ENCODE measurements at regions not wholly inside any gene's neighbourhood (a gene's known extent, or its start where the extent isn't known, plus 50 kb on each side); places are given as distances from the start of the nearest gene placed in this dataset.

- no peak for DNase-seq (ENCODE audit: insufficient read length, low spot score, missing footprints)
- no peak overlapping the region for H2AFZ ChIP-seq (ENCODE audit: low read length)
- no peaks in the 10 kb centered on the region for H3K27me3 ChIP-seq (ENCODE audit: insufficient read depth, low read length)
- no peak overlapping the region for H3K27ac ChIP-seq (ENCODE audit: low read depth, low read length)
- TF ChIP-seq CTCF (IDR thresholded peaks at IDR 0.05; ENCODE audit: extremely low read depth, low read depth, low read length), result no peak
- H4K20me1 ChIP-seq (ENCODE audit: insufficient read depth, low read length), result no peaks in the 10 kb centered on the region
- no peak overlapping the region for H3K4me2 ChIP-seq (ENCODE audit: insufficient read depth, low read length)
- no peaks in the 10 kb centered on the region for H3K79me2 ChIP-seq (ENCODE audit: insufficient read depth, low read length)
- no peak overlapping the region for H3K4me3 ChIP-seq (ENCODE audit: insufficient read depth, low read length)
- no peaks in the 10 kb centered on the region for H3K36me3 ChIP-seq (ENCODE audit: insufficient read depth, low read length)
- H3K4me1 ChIP-seq (ENCODE audit: insufficient read depth, low read length), result peaks cover 14% of the 10 kb centered on the region
- no peaks in the 10 kb centered on the region for H3K9me3 ChIP-seq (ENCODE audit: low read depth, low read length)
Observed at GRCh38 chr10:90321132-90321816, 536.6 kb downstream of the HTR7 start.

GRCh38 chr10:90326498-90327267, 531.2 kb downstream of the HTR7 start:
- no peaks in the 10 kb centered on the region for H3K9me3 ChIP-seq (ENCODE audit: low read depth, low read length)
- peaks cover 16% of the 10 kb centered on the region for H3K4me1 ChIP-seq (ENCODE audit: insufficient read depth, low read length)
- peak overlapping the region; percentile 61 for H3K4me2 ChIP-seq (ENCODE audit: insufficient read depth, low read length)
- H2AFZ ChIP-seq (ENCODE audit: low read length), result no peak overlapping the region
- no peaks in the 10 kb centered on the region for H3K79me2 ChIP-seq (ENCODE audit: insufficient read depth, low read length)
- no peak for TF ChIP-seq CTCF (IDR thresholded peaks at IDR 0.05; ENCODE audit: extremely low read depth, low read depth, low read length)
- no peaks in the 10 kb centered on the region for H4K20me1 ChIP-seq (ENCODE audit: insufficient read depth, low read length)
- no peaks in the 10 kb centered on the region for H3K27me3 ChIP-seq (ENCODE audit: insufficient read depth, low read length)
- H3K27ac ChIP-seq (ENCODE audit: low read depth, low read length), result peak overlapping the region; percentile 76
- H3K36me3 ChIP-seq (ENCODE audit: insufficient read depth, low read length), result no peaks in the 10 kb centered on the region
- DNase-seq (ENCODE audit: insufficient read length, low spot score, missing footprints), result peak; percentile 93
- no peak overlapping the region for H3K4me3 ChIP-seq (ENCODE audit: insufficient read depth, low read length)

GRCh38 chr10:90327611-90328010, 530.2 kb downstream of the HTR7 start:
- H3K36me3 ChIP-seq (ENCODE audit: insufficient read depth, low read length), result no peaks in the 10 kb centered on the region
- no peaks in the 10 kb centered on the region for H4K20me1 ChIP-seq (ENCODE audit: insufficient read depth, low read length)
- H3K4me3 ChIP-seq (ENCODE audit: insufficient read depth, low read length), result no peak overlapping the region
- no peak for TF ChIP-seq CTCF (IDR thresholded peaks at IDR 0.05; ENCODE audit: extremely low read depth, low read depth, low read length)
- no peaks in the 10 kb centered on the region for H3K79me2 ChIP-seq (ENCODE audit: insufficient read depth, low read length)
- no peak overlapping the region for H3K27ac ChIP-seq (ENCODE audit: low read depth, low read length)
- H3K27me3 ChIP-seq (ENCODE audit: insufficient read depth, low read length), result no peaks in the 10 kb centered on the region
- peaks cover 16% of the 10 kb centered on the region for H3K4me1 ChIP-seq (ENCODE audit: insufficient read depth, low read length)
- no peak for DNase-seq (ENCODE audit: insufficient read length, low spot score, missing footprints)
- H3K9me3 ChIP-seq (ENCODE audit: low read depth, low read length), result no peaks in the 10 kb centered on the region
- H2AFZ ChIP-seq (ENCODE audit: low read length), result no peak overlapping the region
- H3K4me2 ChIP-seq (ENCODE audit: insufficient read depth, low read length), result no peak overlapping the region

GRCh38 chr10:90328459-90328858, 529.4 kb downstream of the HTR7 start:
- no peaks in the 10 kb centered on the region for H4K20me1 ChIP-seq (ENCODE audit: insufficient read depth, low read length)
- no peak overlapping the region for H3K4me3 ChIP-seq (ENCODE audit: insufficient read depth, low read length)
- H3K79me2 ChIP-seq (ENCODE audit: insufficient read depth, low read length), result no peaks in the 10 kb centered on the region
- TF ChIP-seq CTCF (IDR thresholded peaks at IDR 0.05; ENCODE audit: extremely low read depth, low read depth, low read length), result no peak
- H3K4me2 ChIP-seq (ENCODE audit: insufficient read depth, low read length), result no peak overlapping the region
- peaks cover 16% of the 10 kb centered on the region for H3K4me1 ChIP-seq (ENCODE audit: insufficient read depth, low read length)
- DNase-seq (ENCODE audit: insufficient read length, low spot score, missing footprints), result no peak
- H3K27me3 ChIP-seq (ENCODE audit: insufficient read depth, low read length), result no peaks in the 10 kb centered on the region
- no peak overlapping the region for H3K27ac ChIP-seq (ENCODE audit: low read depth, low read length)
- no peaks in the 10 kb centered on the region for H3K36me3 ChIP-seq (ENCODE audit: insufficient read depth, low read length)
- no peaks in the 10 kb centered on the region for H3K9me3 ChIP-seq (ENCODE audit: low read depth, low read length)
- H2AFZ ChIP-seq (ENCODE audit: low read length), result no peak overlapping the region
